Body of pancreas (tissue), 4 donors: ENCODE measurements at regions not wholly inside any gene's neighbourhood (a gene's known extent, or its start where the extent isn't known, plus 50 kb on each side); places are given as distances from the start of the nearest gene placed in this dataset.
"Not testable (repeated sequence)": the region's sequence is repeated elsewhere in the genome, so short reads cannot be mapped to it uniquely, and the experiment has no call there.

Experiments used
- ATAC-seq: fragments of 150-250 bp; one replicate; pipeline ENCODE4 v1.9.1; 2016
- DNase-seq, 4 donors: peaks; one replicate each; pipeline ENCODE4 v3.0.0-alpha.2; 2019
- H3K27ac ChIP-seq, 4 donors: fragments of 200-600 bp; sonication (generic); 1 replicate in 3 of 4; 2 replicates in 1 of 4; pipeline versions ENCODE4 v1.5.1 to v1.6.1; 2016 to 2019; ENCODE audit warnings: mild to moderate bottlenecking in 1 of 4, mixed read lengths in 1 of 4, moderate library complexity in 1 of 4
- H3K27me3 ChIP-seq, 2 donors: fragments of 200-600 bp; sonication (generic); one replicate each; pipeline ENCODE4 v1.6.0; 2016; ENCODE audit warnings: mild to moderate bottlenecking in 1 of 2
- H3K36me3 ChIP-seq, 2 donors: fragments of 200-600 bp; sonication (generic); replicated peaks in 1 of 2; 2 replicates each; pipeline ENCODE4 v1.5.1; 2016; ENCODE audit warnings: low read depth in 2 of 2; ENCODE audit not compliant: insufficient read depth in 1 of 2
- H3K4me1 ChIP-seq: fragments of 200-600 bp; sonication (generic); one replicate; pipeline ENCODE4 v1.6.0; 2016
- H3K4me3 ChIP-seq, 2 donors: fragments of 200-600 bp; sonication (generic); 1 replicate in 1 of 2; 2 replicates in 1 of 2; pipeline ENCODE4 v1.5.1; 2016 to 2019
- H3K9me3 ChIP-seq, 3 donors: fragments of 200-600 bp; sonication (generic); 1 replicate in 2 of 3; 2 replicates in 1 of 3; pipeline ENCODE4 v1.5.1; 2016
- CTCF ChIP-seq, 7 experiments: fragments of 450-650 bp in 4 of 7; fragments of 200-600 bp in 3 of 7; sonication (generic) in 3 of 7; IDR thresholded peaks; one replicate each; pipeline ENCODE4 v1.5.1; 2016 to 2019; ENCODE audit warnings: antibody characterized with exemption in 7 of 7
- POLR2A ChIP-seq, 3 donors: fragments of 450-650 bp; IDR thresholded peaks; one replicate each; pipeline ENCODE4 v1.6.1; 2016; ENCODE audit warnings: antibody characterized with exemption in 3 of 3, mild to moderate bottlenecking in 2 of 3
- WGBS, 2 donors: methylation state at CpG; one replicate each; pipeline ENCODE4 v1.1.5; 2017; 5-methylcytosine and 5-hydroxymethylcytosine counted together
- intact Hi-C: fragments of 100-400 bp; cut with DNase I; formaldehyde crosslinking; loops from one replicate; pipeline ENCODE4 v1.15.1; 2023

DNA sequence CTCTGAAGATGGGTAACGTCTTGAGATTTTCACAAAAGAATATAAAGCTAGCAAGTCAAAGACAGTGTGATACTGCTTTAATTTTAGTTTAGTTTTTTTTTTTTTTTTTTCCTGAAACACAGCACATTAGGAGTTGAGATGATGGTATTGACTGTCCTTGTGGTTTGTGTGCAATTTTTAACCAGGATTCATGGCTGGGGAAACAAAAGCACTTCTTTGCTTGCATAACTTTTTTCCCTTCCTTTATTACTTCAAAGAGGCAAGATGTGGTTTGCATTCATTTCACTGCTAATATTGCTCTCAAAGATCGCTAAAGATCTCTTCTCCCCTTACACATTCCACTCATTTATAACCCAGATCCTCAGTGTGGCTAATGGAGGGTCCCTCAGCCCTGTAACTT is 157.1 kb upstream of the PZP start:
- TF ChIP-seq CTCF (IDR thresholded peaks at IDR 0.05) = no peak
- no peak for TF ChIP-seq POLR2A (IDR thresholded peaks at IDR 0.05)
- Histone ChIP-seq H3K4me3 (no peak overlapping the region), H3K4me1 (no peaks in the 10 kb centered on the region), H3K36me3 (no peaks in the 10 kb centered on the region), H3K27ac (no peak overlapping the region), H3K27me3 (no peaks in the 10 kb centered on the region), H3K9me3 (no peaks in the 10 kb centered on the region)
- DNase-seq (no peak), ATAC-seq (no peak)
- intact Hi-C loops = no loop called here
- WGBS, 2 donors = 31 to 52% methylated on average over 2 of the region's 2 CpGs

GRCh38 chr12:9364224-9365176 is 156.3 kb upstream of the PZP start:
- intact Hi-C loops = no loop called here
- TF ChIP-seq POLR2A (IDR thresholded peaks at IDR 0.05) (no peak), CTCF (IDR thresholded peaks at IDR 0.05) (no peak)
- Histone ChIP-seq H3K36me3 (no peaks in the 10 kb centered on the region), H3K27ac (no peak overlapping the region), H3K4me3 (no peak overlapping the region), H3K4me1 (no peaks in the 10 kb centered on the region), H3K27me3 (no peaks in the 10 kb centered on the region), H3K9me3 (no peaks in the 10 kb centered on the region)
- ATAC-seq (no peak), DNase-seq (no peak)
- 36 to 39% methylated on average over 13 of the region's 13 CpGs for WGBS, 2 donors

DNA sequence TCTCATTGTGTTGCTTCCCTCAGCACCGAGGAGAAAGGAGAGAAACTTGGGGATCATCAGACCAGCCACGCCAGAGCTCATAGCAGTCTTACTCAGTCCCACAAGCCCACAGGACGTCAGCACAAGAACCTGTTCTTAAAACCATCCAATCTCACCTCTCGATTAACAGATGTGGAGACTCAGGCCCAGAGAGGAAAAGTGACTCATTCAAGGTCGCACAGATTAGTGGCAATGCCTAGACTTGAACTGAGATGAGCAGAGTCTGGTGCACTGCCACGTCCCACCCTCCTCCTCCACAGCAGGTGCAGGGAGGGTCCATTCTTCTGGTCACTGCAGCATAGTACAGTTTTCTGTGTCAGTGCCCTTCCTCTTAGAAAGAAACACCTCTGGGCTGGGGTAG is 154.9 kb upstream of the PZP start:
- Histone ChIP-seq H3K36me3 (no peaks in the 10 kb centered on the region), H3K4me3 (no peak overlapping the region), H3K27ac (no peak overlapping the region), H3K9me3 (no peaks in the 10 kb centered on the region), H3K4me1 (no peaks in the 10 kb centered on the region), H3K27me3 (no peaks in the 10 kb centered on the region)
- intact Hi-C loops = no loop called here
- no peak for ATAC-seq
- 55 to 63% methylated on average over 5 to 6 of the region's 6 CpGs for WGBS, 2 donors
- no peak for DNase-seq
- no peak for TF ChIP-seq POLR2A (IDR thresholded peaks at IDR 0.05)
- no peak for TF ChIP-seq CTCF (IDR thresholded peaks at IDR 0.05)

DNA sequence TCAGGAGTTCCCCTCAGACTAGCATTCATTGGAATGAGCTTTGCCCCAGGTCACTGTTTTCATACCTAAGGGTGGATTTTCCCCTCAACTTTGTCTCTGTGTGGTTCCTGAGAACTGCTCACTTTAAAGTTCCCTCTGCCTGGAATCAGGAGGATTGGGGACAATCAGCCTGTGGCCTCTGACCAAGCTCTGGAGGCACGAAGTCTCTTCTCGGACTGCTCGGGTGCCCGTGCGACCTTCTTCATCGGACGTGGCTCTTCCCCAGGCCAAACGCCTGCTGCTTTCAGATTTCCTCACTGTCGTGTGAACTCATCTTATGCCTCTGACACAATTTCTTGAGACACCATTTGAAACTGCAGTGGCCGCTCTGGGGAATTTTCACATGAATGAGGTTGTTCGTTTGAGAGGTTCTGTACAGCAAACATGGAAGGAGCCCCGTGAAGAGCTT is 153.7 kb upstream of the PZP start:
- 68 to 81% methylated on average over 12 of the region's 12 CpGs for WGBS, 2 donors

GRCh38 chr12:9354009-9354754 is 146.0 kb upstream of the PZP start:
- H3K4me1 ChIP-seq, H3K27me3 ChIP-seq, DNase-seq, intact Hi-C loops, H3K27ac ChIP-seq, H3K36me3 ChIP-seq, ATAC-seq, H3K4me3 ChIP-seq: not testable (repeated sequence)
- H3K9me3 ChIP-seq = peaks cover 0 to 13% (median 0%) of the 10 kb centered on the region in 3 donors
- whole genome bisulfite sequencing, 2 donors = 83 to 95% methylated on average over 4 of the region's 4 CpGs

More for the DNA sequence above, 153.7 kb upstream of the PZP start:
- ATAC-seq = no peak
- H3K36me3 ChIP-seq = no peaks in the 10 kb centered on the region
- intact Hi-C loops = no loop called here
- H3K4me1 ChIP-seq = no peaks in the 10 kb centered on the region
- no peak overlapping the region for H3K27ac ChIP-seq
- TF ChIP-seq CTCF (IDR thresholded peaks at IDR 0.05) (no peak), POLR2A (IDR thresholded peaks at IDR 0.05) (no peak)
- H3K27me3 ChIP-seq = no peaks in the 10 kb centered on the region
- no peak overlapping the region for H3K4me3 ChIP-seq
- H3K9me3 ChIP-seq = no peaks in the 10 kb centered on the region
- DNase-seq = no peak
